ENCODE measurements at regions not wholly inside any gene's neighbourhood (a gene's known extent, or its start where the extent isn't known, plus 50 kb on each side); places are given as distances from the start of the nearest gene placed in this dataset.
"Not testable (repeated sequence)": the region's sequence is repeated elsewhere in the genome, so short reads cannot be mapped to it uniquely, and the experiment has no call there.

- no peak for DNase-seq
Observed at GRCh38 chr12:91880528-91880927, 265.1 kb downstream of the BTG1 start.

GRCh38 chr12:91877456-91878235 is 268.0 kb downstream of the BTG1 start:
- DNase-seq: peak in 1 of 3 experiments; percentile 65

GRCh38 chr12:91877022-91877421 is 268.6 kb downstream of the BTG1 start:
- peak in 2 of 3 experiments; percentile 25 to 65 for DNase-seq

- DNase-seq: not testable (repeated sequence)
Observed at GRCh38 chr12:91875671-91876070, 270.0 kb downstream of the BTG1 start.

GRCh38 chr12:91874086-91874865 is 271.4 kb downstream of the BTG1 start:
- DNase-seq: no peak

- no peak for DNase-seq
Observed at GRCh38 chr12:91871751-91872150, 273.9 kb downstream of the BTG1 start.

GRCh38 chr12:91870872-91871707 is 274.6 kb downstream of the BTG1 start:
- DNase-seq: peak in 2 of 3 experiments; percentile 21 to 37

GRCh38 chr12:91868054-91868453 is 277.6 kb downstream of the BTG1 start:
- DNase-seq: peak in 1 of 3 experiments; percentile 21

GRCh38 chr12:91866566-91866965 is 279.1 kb downstream of the BTG1 start:
- peak in 2 of 3 experiments; percentile 56 to 81 for DNase-seq

- no peak for DNase-seq
Observed at GRCh38 chr12:91863702-91864101, 281.9 kb downstream of the BTG1 start.

- no peak for DNase-seq
Observed at GRCh38 chr12:91861554-91861953, 284.1 kb downstream of the BTG1 start.

- DNase-seq: no peak
Observed at GRCh38 chr12:91859347-91859746, 286.3 kb downstream of the BTG1 start.

- no peak for DNase-seq
Observed at GRCh38 chr12:91857813-91858542, 287.7 kb downstream of the BTG1 start.

- no peak for DNase-seq
Observed at GRCh38 chr12:91854725-91855124, 290.9 kb downstream of the BTG1 start.

GRCh38 chr12:91853350-91854127 is 292.1 kb downstream of the BTG1 start:
- no peak for DNase-seq

GRCh38 chr12:91852634-91853033 is 293.0 kb downstream of the BTG1 start:
- DNase-seq: peak in 1 of 3 experiments; percentile 18

GRCh38 chr12:91851741-91852477 is 293.7 kb downstream of the BTG1 start:
- no peak for DNase-seq

GRCh38 chr12:91846466-91847055 is 299.1 kb downstream of the BTG1 start:
- DNase-seq: no peak

- no peak for DNase-seq
Observed at GRCh38 chr12:91845365-91845764, 300.3 kb downstream of the BTG1 start.

GRCh38 chr12:91841822-91842221 is 303.8 kb downstream of the BTG1 start:
- DNase-seq: peak in 1 of 3 experiments; percentile 42

Measured in NCI-H1417 (cell line).